ENCODE measurements at regions not wholly inside any gene's neighbourhood (a gene's known extent, or its start where the extent isn't known, plus 50 kb on each side); places are given as distances from the start of the nearest gene placed in this dataset.

GRCh38 chr2:6730003-6730402 is 135.7 kb downstream of the CMPK2 start (continued):
- TF ChIP-seq MNT (IDR thresholded peaks at IDR 0.05), result no peak
- no peak for TF ChIP-seq HNRNPLL (IDR thresholded peaks at IDR 0.05; ENCODE audit: low read depth, low read length, poor library complexity, severe bottlenecking)
- TF ChIP-seq KLF16 (CRISPR knock-in tag; IDR thresholded peaks at IDR 0.05), result no peak
- no peak for TF ChIP-seq PBX2 (CRISPR knock-in tag; IDR thresholded peaks at IDR 0.05)
- TF ChIP-seq MEIS2 (CRISPR knock-in tag; IDR thresholded peaks at IDR 0.05), result no peak

- WGBS (ENCODE audit: low lambda C conversion rate), result 0% methylated on average over 5 of the region's 5 CpGs
- BruUV-seq (replicated peaks), result no TSS peak
- intact Hi-C loops (cut with micrococcal nuclease; ENCODE audit: unreplicated experiment) (no loop called here), in situ Hi-C loops (cut with HindIII; ENCODE audit: extremely low pct_ligation_motif_present, low pct_unique_long_range_greater_than_20kb) (no loop called here)
- Histone ChIP-seq H2AFZ (ENCODE audit: low read length) (no peak overlapping the region), H4K20me1 (ENCODE audit: insufficient read depth, low read length) (no peaks in the 10 kb centered on the region), H3K9ac (ENCODE audit: insufficient read depth, low read depth, low read length) (no peak overlapping the region), H3K27ac (ENCODE audit: extremely low read length, insufficient read depth, low read length) (no peak overlapping the region), H3K27me3 (ENCODE audit: control insufficient read depth in 1 of 2, insufficient read depth in 2 of 2, low read length in 2 of 2) (no peaks in the 10 kb centered on the region), H3K4me1 (ENCODE audit: insufficient read depth, low read length) (no peaks in the 10 kb centered on the region), H3K4me2 (ENCODE audit: low read depth, low read length) (no peak overlapping the region), H3K4me3 (replicated peaks in 1 of 3; ENCODE audit: insufficient read depth in 1 of 3, low read depth in 2 of 3, low read length in 3 of 3) (no peak overlapping the region), H3K9me3 (ENCODE audit: low read length) (no peaks in the 10 kb centered on the region), H3K79me2 (ENCODE audit: insufficient read depth, low read length) (no peaks in the 10 kb centered on the region), H3K36me3 (replicated peaks in 1 of 2; ENCODE audit: control insufficient read depth in 1 of 2, insufficient read depth in 2 of 2, low read length in 2 of 2) (no peaks in the 10 kb centered on the region)
- ChIA-PET CTCF (ENCODE audit: low intra/inter-chr PET ratio, low total read pairs) (no interaction called here), POLR2A (no interaction called here)
- DNase-seq (ENCODE audit: low spot score) (no peak), FAIRE-seq (no peak), ATAC-seq (no peak)
- TF ChIP-seq CCAR2 (optimal IDR thresholded peaks at IDR 0.05; ENCODE audit: low read depth, low read length) (no peak), CAMTA2 (CRISPR knock-in tag; IDR thresholded peaks at IDR 0.05; ENCODE audit: borderline replicate concordance) (no peak), DMAP1 (CRISPR knock-in tag; IDR thresholded peaks at IDR 0.05) (no peak), ZNF512B (CRISPR knock-in tag; IDR thresholded peaks at IDR 0.05; ENCODE audit: borderline replicate concordance) (no peak), ZNF576 (CRISPR knock-in tag; IDR thresholded peaks at IDR 0.05) (no peak), ZNF12 (CRISPR knock-in tag; IDR thresholded peaks at IDR 0.05) (no peak), ZNF256 (CRISPR knock-in tag; conservative IDR thresholded peaks at IDR 0.05) (no peak), REST (IDR thresholded peaks at IDR 0.05; ENCODE audit: borderline replicate concordance in 1 of 2, low read depth in 1 of 2, low read length in 2 of 2) (no peak)
Measured at GRCh38 chr2:6730649-6731532, 134.8 kb downstream of the CMPK2 start.

All from HepG2 (cell line).